BLaER1 (cell line): ENCODE measurements at regions not wholly inside any gene's neighbourhood (a gene's known extent, or its start where the extent isn't known, plus 50 kb on each side); places are given as distances from the start of the nearest gene placed in this dataset.

ENCODE experiments used
- H3K27ac ChIP-seq: shearing (Covaris generic); formaldehyde crosslinking; 2 replicates; pipeline ENCODE4 v1.8.1; 2022
- H3K27me3 ChIP-seq: shearing (Covaris generic); formaldehyde crosslinking; 2 replicates; pipeline ENCODE4 v1.8.1; 2022
- H3K36me3 ChIP-seq: shearing (Covaris generic); formaldehyde crosslinking; 2 replicates; pipeline ENCODE4 v1.8.1; 2022
- H3K4me1 ChIP-seq: shearing (Covaris generic); formaldehyde crosslinking; 2 replicates; pipeline ENCODE4 v1.8.1; 2022
- H3K4me2 ChIP-seq: shearing (Covaris generic); formaldehyde crosslinking; 2 replicates; pipeline ENCODE4 v1.8.1; 2022
- H3K4me3 ChIP-seq: shearing (Covaris generic); formaldehyde crosslinking; 2 replicates; pipeline ENCODE4 v1.8.1; 2022
- H3K9ac ChIP-seq: shearing (Covaris generic); formaldehyde crosslinking; 2 replicates; pipeline ENCODE4 v1.8.1; 2022
- H3K9me3 ChIP-seq: shearing (Covaris generic); formaldehyde crosslinking; 2 replicates; pipeline ENCODE4 v1.8.1; 2022
- H4K20me1 ChIP-seq: shearing (Covaris generic); formaldehyde crosslinking; 2 replicates; pipeline ENCODE4 v1.8.1; 2022
- Cebpa-rat ChIP-seq: shearing (Covaris generic); IDR thresholded peaks from 2 replicates; pipeline ENCODE4 v1.8.1; 2022

GRCh38 chr14:105844047-105844630 lies 317.8 kb downstream of the TMEM121 start:
- no peak overlapping the region for H3K4me2 ChIP-seq
- peaks cover 100% of the 10 kb centered on the region for H4K20me1 ChIP-seq
- H3K27ac ChIP-seq = no peak overlapping the region
- H3K4me3 ChIP-seq = no peak overlapping the region
- no peak overlapping the region for H3K9ac ChIP-seq
- H3K9me3 ChIP-seq = no peaks in the 10 kb centered on the region
- peaks cover 97% of the 10 kb centered on the region for H3K36me3 ChIP-seq
- no peak for TF ChIP-seq Cebpa-rat
- peaks cover 8% of the 10 kb centered on the region; the same call in 1 of the 2 replicates for H3K4me1 ChIP-seq
- no peaks in the 10 kb centered on the region for H3K27me3 ChIP-seq

GRCh38 chr14:105844810-105845724 lies 318.7 kb downstream of the TMEM121 start:
- Histone ChIP-seq H3K4me3 (no peak overlapping the region), H3K4me1 (peaks cover 8% of the 10 kb centered on the region; the same call in 1 of the 2 replicates), H3K9ac (no peak overlapping the region), H3K27ac (no peak overlapping the region), H3K4me2 (no peak overlapping the region), H3K9me3 (no peaks in the 10 kb centered on the region), H3K36me3 (peaks cover 88% of the 10 kb centered on the region), H3K27me3 (no peaks in the 10 kb centered on the region), H4K20me1 (peaks cover 100% of the 10 kb centered on the region)
- no peak for TF ChIP-seq Cebpa-rat

GRCh38 chr14:105845725-105846309 lies 319.4 kb downstream of the TMEM121 start:
- Histone ChIP-seq H3K4me2 (no peak overlapping the region), H3K9ac (no peak overlapping the region), H3K27me3 (no peaks in the 10 kb centered on the region), H3K4me1 (peaks cover 9% of the 10 kb centered on the region; the same call in 1 of the 2 replicates), H3K27ac (0 out of 2 replicates have a peak overlapping the region, but pooled peaks have one; percentile 9), H3K36me3 (peaks cover 83% of the 10 kb centered on the region), H4K20me1 (peaks cover 100% of the 10 kb centered on the region), H3K9me3 (no peaks in the 10 kb centered on the region), H3K4me3 (no peak overlapping the region)
- no peak for TF ChIP-seq Cebpa-rat

- Histone ChIP-seq H3K4me1 (peaks cover 14% of the 10 kb centered on the region; the same call in 1 of the 2 replicates), H3K9me3 (no peaks in the 10 kb centered on the region), H3K4me2 (no peak overlapping the region), H3K9ac (no peak overlapping the region), H3K4me3 (no peak overlapping the region), H3K27me3 (no peaks in the 10 kb centered on the region), H4K20me1 (peaks cover 100% of the 10 kb centered on the region), H3K36me3 (peaks cover 83% of the 10 kb centered on the region), H3K27ac (0 out of 2 replicates have a peak overlapping the region, but pooled peaks have one; percentile 9)
- TF ChIP-seq Cebpa-rat = no peak
Measured at GRCh38 chr14:105846312-105846711, 319.9 kb downstream of the TMEM121 start.

- no peak for TF ChIP-seq Cebpa-rat
- Histone ChIP-seq H3K9me3 (no peaks in the 10 kb centered on the region), H3K4me2 (no peak overlapping the region), H3K36me3 (peaks cover 83% of the 10 kb centered on the region), H3K4me3 (no peak overlapping the region), H3K27me3 (no peaks in the 10 kb centered on the region), H3K4me1 (peaks cover 25% of the 10 kb centered on the region), H3K27ac (no peak overlapping the region), H4K20me1 (peaks cover 100% of the 10 kb centered on the region), H3K9ac (no peak overlapping the region)
Measured at GRCh38 chr14:105847400-105847799, 321.0 kb downstream of the TMEM121 start.

GRCh38 chr14:105848570-105848969 lies 322.2 kb downstream of the TMEM121 start:
- H3K27me3 ChIP-seq = no peaks in the 10 kb centered on the region

GRCh38 chr14:105849933-105850626 lies 323.7 kb downstream of the TMEM121 start:
- no peak for TF ChIP-seq Cebpa-rat
- no peak overlapping the region for H3K9ac ChIP-seq
- no peak overlapping the region for H3K4me3 ChIP-seq
- H3K27me3 ChIP-seq = no peaks in the 10 kb centered on the region
- no peak overlapping the region for H3K4me2 ChIP-seq
- peaks cover 52% of the 10 kb centered on the region for H3K4me1 ChIP-seq
- H4K20me1 ChIP-seq = peaks cover 100% of the 10 kb centered on the region
- no peak overlapping the region for H3K27ac ChIP-seq
- H3K36me3 ChIP-seq = peaks cover 83% of the 10 kb centered on the region
- no peaks in the 10 kb centered on the region for H3K9me3 ChIP-seq

More at GRCh38 chr14:105848570-105848969, 322.2 kb downstream of the TMEM121 start:
- Histone ChIP-seq H3K27ac (no peak overlapping the region), H3K4me1 (peaks cover 36% of the 10 kb centered on the region), H3K36me3 (peaks cover 83% of the 10 kb centered on the region), H4K20me1 (peaks cover 100% of the 10 kb centered on the region), H3K9ac (no peak overlapping the region), H3K4me2 (no peak overlapping the region), H3K4me3 (no peak overlapping the region), H3K9me3 (no peaks in the 10 kb centered on the region)
- no peak for TF ChIP-seq Cebpa-rat

GRCh38 chr14:105850853-105851581 lies 324.6 kb downstream of the TMEM121 start:
- H3K36me3 ChIP-seq = peaks cover 83% of the 10 kb centered on the region
- no peaks in the 10 kb centered on the region for H3K27me3 ChIP-seq
- H3K4me2 ChIP-seq = no peak overlapping the region
- peak overlapping the region; percentile 35; the same call in 1 of the 2 replicates for H3K27ac ChIP-seq
- peaks cover 58% of the 10 kb centered on the region for H3K4me1 ChIP-seq
- H4K20me1 ChIP-seq = peaks cover 100% of the 10 kb centered on the region
- no peak for TF ChIP-seq Cebpa-rat
- H3K4me3 ChIP-seq = no peak overlapping the region
- H3K9me3 ChIP-seq = no peaks in the 10 kb centered on the region
- H3K9ac ChIP-seq = no peak overlapping the region
